MM.1S (cell line): ENCODE measurements at regions not wholly inside any gene's neighbourhood (a gene's known extent, or its start where the extent isn't known, plus 50 kb on each side); places are given as distances from the start of the nearest gene placed in this dataset.

ENCODE experiments used
- DNase-seq: peaks from one replicate; pipeline ENCODE4 v3.0.0-alpha.2; 2015
- H2AFZ ChIP-seq: fragments of 300-600 bp; sonication (generic); 2 replicates; pipeline ENCODE4 v1.6.0; 2016; ENCODE audit warnings: antibody characterized with exemption, low read length
- H3F3A ChIP-seq: fragments of 300-600 bp; sonication (generic); 2 replicates; pipeline ENCODE4 v1.6.1; 2016; ENCODE audit warnings: mild to moderate bottlenecking, antibody characterized with exemption, low read length, moderate library complexity, mixed read lengths; ENCODE audit not compliant: insufficient read depth
- H3K27ac ChIP-seq: fragments of 300-600 bp; sonication (generic); 2 replicates; pipeline ENCODE4 v1.5.1; 2016; ENCODE audit warnings: mild to moderate bottlenecking, low read length
- H3K27me3 ChIP-seq: fragments of 300-600 bp; sonication (generic); replicated peaks from 2 replicates; pipeline ENCODE4 v1.6.0; 2016; ENCODE audit warnings: low read length; ENCODE audit not compliant: insufficient read depth
- H3K36me3 ChIP-seq: fragments of 300-600 bp; sonication (generic); replicated peaks from 2 replicates; pipeline ENCODE4 v1.6.1; 2016; ENCODE audit warnings: mild to moderate bottlenecking, low read length, mixed read lengths; ENCODE audit not compliant: insufficient read depth
- H3K4me1 ChIP-seq: fragments of 300-600 bp; sonication (generic); 2 replicates; pipeline ENCODE4 v1.6.1; 2016; ENCODE audit warnings: low read length, mixed read lengths
- H3K4me2 ChIP-seq: fragments of 300-600 bp; sonication (generic); 2 replicates; pipeline ENCODE4 v1.6.0; 2016; ENCODE audit warnings: low read depth, low read length
- H3K4me3 ChIP-seq: fragments of 300-600 bp; sonication (generic); 2 replicates; pipeline ENCODE4 v1.5.1; 2016; ENCODE audit warnings: low read length, mixed read lengths
- H3K79me2 ChIP-seq: fragments of 300-600 bp; sonication (generic); 2 replicates; pipeline ENCODE4 v1.6.1; 2016; ENCODE audit warnings: mixed run types, low read length, mixed read lengths
- H3K9ac ChIP-seq: fragments of 300-600 bp; sonication (generic); 2 replicates; pipeline ENCODE4 v1.6.1; 2016; ENCODE audit warnings: low read length, mixed read lengths
- H3K9me2 ChIP-seq: fragments of 300-600 bp; sonication (generic); replicated peaks from 2 replicates; pipeline ENCODE4 v1.6.1; 2016; ENCODE audit warnings: mild to moderate bottlenecking, low read length, mixed read lengths; ENCODE audit not compliant: insufficient read depth
- H3K9me3 ChIP-seq: fragments of 300-600 bp; sonication (generic); replicated peaks from 2 replicates; pipeline ENCODE4 v1.6.1; 2016; ENCODE audit warnings: mild to moderate bottlenecking, low read length, mixed read lengths; ENCODE audit not compliant: insufficient read depth
- H4K20me1 ChIP-seq: fragments of 300-600 bp; sonication (generic); 2 replicates; pipeline ENCODE4 v1.6.1; 2016; ENCODE audit warnings: mild to moderate bottlenecking, low read length, moderate library complexity, mixed read lengths; ENCODE audit not compliant: insufficient read depth
- CTCF ChIP-seq: fragments of 300-600 bp; sonication (generic); IDR thresholded peaks from 2 replicates; pipeline ENCODE4 v1.5.1; 2016; ENCODE audit warnings: antibody characterized with exemption, low read length, mixed read lengths
- EZH2 ChIP-seq: fragments of 300-600 bp; sonication (generic); optimal IDR thresholded peaks from 2 replicates; pipeline ENCODE3; 2017; ENCODE audit warnings: low read depth, mild to moderate bottlenecking, antibody characterized with exemption, low read length, mixed read lengths
- EZH2phosphoT487 ChIP-seq: fragments of 300-600 bp; sonication (generic); IDR thresholded peaks from 2 replicates; pipeline ENCODE4 v1.6.1; 2018; ENCODE audit warnings: antibody characterized with exemption, low read length

GRCh38 chr1:98289311-98289710 is 368.5 kb upstream of the DPYD start:
- Histone ChIP-seq H3K4me1 (no peaks in the 10 kb centered on the region), H3K79me2 (no peaks in the 10 kb centered on the region), H3K27ac (no peak overlapping the region), H3K4me3 (no peak overlapping the region), H3K27me3 (no peaks in the 10 kb centered on the region), H4K20me1 (no peaks in the 10 kb centered on the region), H3K9me2 (no peaks in the 10 kb centered on the region), H2AFZ (no peak overlapping the region), H3F3A (no peaks in the 10 kb centered on the region), H3K36me3 (no peaks in the 10 kb centered on the region), H3K4me2 (no peak overlapping the region), H3K9ac (no peak overlapping the region), H3K9me3 (no peaks in the 10 kb centered on the region)
- DNase-seq = no peak
- TF ChIP-seq EZH2 = no peak
- no peak for TF ChIP-seq EZH2phosphoT487
- TF ChIP-seq CTCF = no peak

GRCh38 chr1:98288494-98288893 is 367.7 kb upstream of the DPYD start:
- H3K4me2 ChIP-seq = no peak overlapping the region
- no peaks in the 10 kb centered on the region for H4K20me1 ChIP-seq
- TF ChIP-seq EZH2phosphoT487 (no peak), CTCF (no peak), EZH2 (no peak)

GRCh38 chr1:98287626-98288025 is 366.8 kb upstream of the DPYD start:
- Histone ChIP-seq H3K9me3 (no peaks in the 10 kb centered on the region), H3K4me1 (no peaks in the 10 kb centered on the region), H3K27me3 (no peaks in the 10 kb centered on the region), H3K27ac (no peak overlapping the region), H3K79me2 (no peaks in the 10 kb centered on the region), H4K20me1 (no peaks in the 10 kb centered on the region), H2AFZ (no peak overlapping the region), H3K36me3 (no peaks in the 10 kb centered on the region), H3K4me2 (no peak overlapping the region), H3F3A (no peaks in the 10 kb centered on the region), H3K9me2 (no peaks in the 10 kb centered on the region), H3K4me3 (no peak overlapping the region), H3K9ac (no peak overlapping the region)
- DNase-seq = no peak
- no peak for TF ChIP-seq EZH2
- no peak for TF ChIP-seq CTCF
- TF ChIP-seq EZH2phosphoT487 = no peak

More at GRCh38 chr1:98288494-98288893, 367.7 kb upstream of the DPYD start:
- Histone ChIP-seq H3K27ac (no peak overlapping the region), H3K9me2 (no peaks in the 10 kb centered on the region), H3K4me3 (no peak overlapping the region), H3K27me3 (no peaks in the 10 kb centered on the region), H3K9me3 (no peaks in the 10 kb centered on the region), H3K36me3 (no peaks in the 10 kb centered on the region), H3F3A (no peaks in the 10 kb centered on the region), H3K9ac (no peak overlapping the region), H2AFZ (no peak overlapping the region), H3K4me1 (no peaks in the 10 kb centered on the region), H3K79me2 (no peaks in the 10 kb centered on the region)
- DNase-seq = no peak
